Fibroblast of pulmonary artery (primary cell): ENCODE measurements at regions not wholly inside any gene's neighbourhood (a gene's known extent, or its start where the extent isn't known, plus 50 kb on each side); places are given as distances from the start of the nearest gene placed in this dataset.

Experiments
- DNase-seq: peaks from one replicate; pipeline ENCODE4 v3.0.0-alpha.2; 2010; ENCODE audit warnings: low read depth
- H3K4me3 ChIP-seq: replicated peaks from 2 replicates; pipeline ENCODE4 v1.5.1; 2011; ENCODE audit warnings: low read depth, mild to moderate bottlenecking, control low read depth, low read length, moderate library complexity
- TF ChIP-seq, protein P1 (sequence below): IDR thresholded peaks from 2 replicates; pipeline ENCODE4 v1.5.1; 2011; ENCODE audit warnings: mild to moderate bottlenecking, control low read depth, low read length, inconsistent platforms; ENCODE audit errors: missing control alignments

- no peak overlapping the region for H3K4me3 ChIP-seq
- TF ChIP-seq, protein P1, sequence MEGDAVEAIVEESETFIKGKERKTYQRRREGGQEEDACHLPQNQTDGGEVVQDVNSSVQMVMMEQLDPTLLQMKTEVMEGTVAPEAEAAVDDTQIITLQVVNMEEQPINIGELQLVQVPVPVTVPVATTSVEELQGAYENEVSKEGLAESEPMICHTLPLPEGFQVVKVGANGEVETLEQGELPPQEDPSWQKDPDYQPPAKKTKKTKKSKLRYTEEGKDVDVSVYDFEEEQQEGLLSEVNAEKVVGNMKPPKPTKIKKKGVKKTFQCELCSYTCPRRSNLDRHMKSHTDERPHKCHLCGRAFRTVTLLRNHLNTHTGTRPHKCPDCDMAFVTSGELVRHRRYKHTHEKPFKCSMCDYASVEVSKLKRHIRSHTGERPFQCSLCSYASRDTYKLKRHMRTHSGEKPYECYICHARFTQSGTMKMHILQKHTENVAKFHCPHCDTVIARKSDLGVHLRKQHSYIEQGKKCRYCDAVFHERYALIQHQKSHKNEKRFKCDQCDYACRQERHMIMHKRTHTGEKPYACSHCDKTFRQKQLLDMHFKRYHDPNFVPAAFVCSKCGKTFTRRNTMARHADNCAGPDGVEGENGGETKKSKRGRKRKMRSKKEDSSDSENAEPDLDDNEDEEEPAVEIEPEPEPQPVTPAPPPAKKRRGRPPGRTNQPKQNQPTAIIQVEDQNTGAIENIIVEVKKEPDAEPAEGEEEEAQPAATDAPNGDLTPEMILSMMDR = peak; percentile 85
- peak; percentile 36 for DNase-seq
Measured at GRCh38 chr16:85253084-85253941, 141.0 kb upstream of the CIBAR2 start.

- DNase-seq = no peak
- H3K4me3 ChIP-seq = no peak overlapping the region
- TF ChIP-seq, protein P1 = no peak
Measured at GRCh38 chr16:85254051-85254450, 141.8 kb upstream of the CIBAR2 start.

DNA sequence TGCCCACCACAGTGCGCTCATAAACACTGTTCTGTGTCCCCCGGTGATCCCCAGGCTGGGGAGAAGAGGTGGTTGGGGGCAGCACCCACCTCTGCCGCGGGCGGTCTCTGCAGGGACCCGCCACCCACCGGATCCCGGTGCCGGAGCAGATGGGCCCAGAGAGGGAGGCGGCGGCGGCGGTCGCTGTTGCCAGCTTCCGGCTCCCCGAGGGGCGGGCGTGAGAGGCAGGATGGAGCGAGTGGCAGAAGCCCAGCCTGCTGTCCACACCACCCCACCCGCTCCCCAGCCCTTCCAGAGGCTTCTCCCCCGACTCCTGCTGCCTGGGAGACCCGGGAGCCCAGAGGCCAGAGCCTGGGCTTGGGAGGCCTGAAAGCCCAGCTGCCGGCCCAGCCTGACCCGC lies 142.6 kb upstream of the CIBAR2 start:
- no peak for DNase-seq
- TF ChIP-seq, protein P1 = no peak
- no peak overlapping the region for H3K4me3 ChIP-seq

DNA sequence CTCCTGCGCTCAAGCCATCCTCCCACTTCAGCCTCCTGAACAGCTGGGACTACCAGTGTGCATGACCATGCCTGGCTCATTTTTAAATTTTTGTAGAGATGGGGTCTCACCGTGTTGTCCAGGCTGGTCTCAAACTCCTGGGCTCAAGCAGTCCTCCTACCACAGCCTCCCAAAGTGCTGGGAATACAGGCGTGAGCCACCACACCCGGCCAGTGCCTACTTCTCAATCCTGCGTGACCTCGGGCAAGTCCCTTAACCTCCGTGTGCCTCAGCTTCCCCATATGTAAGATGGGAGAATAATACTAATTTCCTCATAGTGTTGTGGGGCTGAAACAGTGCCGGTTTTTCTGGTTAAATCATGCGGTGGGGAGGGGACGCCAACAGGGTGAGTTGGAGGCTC lies 143.5 kb upstream of the CIBAR2 start:
- TF ChIP-seq, protein P1 = no peak
- no peak overlapping the region for H3K4me3 ChIP-seq
- DNase-seq = no peak

GRCh38 chr16:85256190-85256739 lies 144.0 kb upstream of the CIBAR2 start:
- no peak for DNase-seq
- no peak overlapping the region for H3K4me3 ChIP-seq
- TF ChIP-seq, protein P1 = no peak

- H3K4me3 ChIP-seq = no peak overlapping the region
- TF ChIP-seq, protein P1 = no peak
- DNase-seq = no peak
Measured at GRCh38 chr16:85257483-85257882, 145.2 kb upstream of the CIBAR2 start.

GRCh38 chr16:85258166-85258565 lies 145.9 kb upstream of the CIBAR2 start:
- DNase-seq = no peak
- H3K4me3 ChIP-seq = no peak overlapping the region
- TF ChIP-seq, protein P1 = no peak
